ENCODE measurements at regions not wholly inside any gene's neighbourhood (a gene's known extent, or its start where the extent isn't known, plus 50 kb on each side); places are given as distances from the start of the nearest gene placed in this dataset.
A peak's percentile ranks its signal among the peaks of the same experiment; 100 is the strongest.

DNA sequence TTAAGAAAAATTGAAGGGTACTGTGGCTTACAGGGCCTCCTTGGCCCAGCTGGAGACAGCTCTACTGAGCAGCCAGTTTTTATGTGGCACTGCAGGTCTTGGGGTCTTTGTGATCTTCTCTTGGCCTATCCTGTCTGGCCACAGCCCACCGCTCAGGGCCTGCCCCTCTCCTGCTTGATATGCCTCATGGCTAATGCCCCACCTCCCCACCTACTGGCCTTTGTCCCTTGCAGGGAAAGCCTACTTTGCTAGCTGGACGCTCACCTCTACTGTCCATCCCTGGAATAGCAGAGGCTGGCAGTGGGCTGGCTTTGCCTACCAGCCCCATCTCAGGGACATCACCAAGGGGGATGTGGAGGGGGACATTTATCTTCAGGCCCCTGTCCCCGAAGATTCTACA, 134.1 kb downstream of the PJA1 start:
- H3K4me3 ChIP-seq (ENCODE audit: control insufficient read depth, low read depth, low read length), result no peak overlapping the region
- peak; percentile 25 for DNase-seq (ENCODE audit: low read depth)
- TF ChIP-seq CTCF (conservative IDR thresholded peaks at IDR 0.05; ENCODE audit: control insufficient read depth, insufficient read depth, low read depth, low read length), result peak; percentile 32

- no peak for TF ChIP-seq CTCF (conservative IDR thresholded peaks at IDR 0.05; ENCODE audit: control insufficient read depth, insufficient read depth, low read depth, low read length)
- H3K4me3 ChIP-seq (ENCODE audit: control insufficient read depth, low read depth, low read length), result no peak overlapping the region
- no peak for DNase-seq (ENCODE audit: low read depth)
These were observed 135.5 kb downstream of the PJA1 start for GRCh38 chrX:69029771-69030170.

- no peak overlapping the region for H3K4me3 ChIP-seq (ENCODE audit: control insufficient read depth, low read depth, low read length)
- no peak for DNase-seq (ENCODE audit: low read depth)
- TF ChIP-seq CTCF (conservative IDR thresholded peaks at IDR 0.05; ENCODE audit: control insufficient read depth, insufficient read depth, low read depth, low read length), result no peak
These were observed 136.5 kb downstream of the PJA1 start for GRCh38 chrX:69028761-69029120.

GRCh38 chrX:69028006-69028760, 137.1 kb downstream of the PJA1 start:
- no peak for DNase-seq (ENCODE audit: low read depth)
- no peak overlapping the region for H3K4me3 ChIP-seq (ENCODE audit: control insufficient read depth, low read depth, low read length)
- no peak for TF ChIP-seq CTCF (conservative IDR thresholded peaks at IDR 0.05; ENCODE audit: control insufficient read depth, insufficient read depth, low read depth, low read length)

- TF ChIP-seq CTCF (conservative IDR thresholded peaks at IDR 0.05; ENCODE audit: control insufficient read depth, insufficient read depth, low read depth, low read length), result no peak
- peak; percentile 66 for DNase-seq (ENCODE audit: low read depth)
- H3K4me3 ChIP-seq (ENCODE audit: control insufficient read depth, low read depth, low read length), result no peak overlapping the region
These were observed 137.9 kb downstream of the PJA1 start for GRCh38 chrX:69027181-69028005.

DNA sequence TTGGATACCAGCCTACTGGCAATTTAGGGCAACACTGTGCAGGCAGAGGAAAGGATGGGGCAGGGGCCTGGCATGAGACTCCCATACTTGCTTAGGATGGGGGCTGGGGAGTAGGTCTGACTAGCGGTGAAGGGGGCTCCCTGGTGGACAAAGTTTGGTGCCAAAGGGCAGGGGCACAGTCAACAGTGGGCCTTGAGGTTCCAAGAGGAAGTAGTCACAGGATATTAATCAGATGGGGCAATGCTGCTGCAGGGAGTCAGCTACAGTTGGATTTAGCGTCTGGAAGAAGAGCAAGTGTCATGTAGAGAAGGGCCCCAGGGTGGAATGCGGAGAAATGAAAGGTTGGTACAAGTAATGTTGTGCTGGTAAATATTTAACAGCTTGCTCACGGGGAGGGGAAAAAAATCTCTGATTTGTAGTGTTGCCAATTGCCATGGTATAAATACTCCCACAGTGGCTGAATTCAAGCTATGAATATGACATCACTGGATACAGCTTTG, 139.4 kb downstream of the PJA1 start:
- peak; percentile 39 for DNase-seq (ENCODE audit: low read depth)
- no peak for TF ChIP-seq CTCF (conservative IDR thresholded peaks at IDR 0.05; ENCODE audit: control insufficient read depth, insufficient read depth, low read depth, low read length)
- H3K4me3 ChIP-seq (ENCODE audit: control insufficient read depth, low read depth, low read length), result no peak overlapping the region
